GM23338 (cell line): ENCODE measurements at regions not wholly inside any gene's neighbourhood (a gene's known extent, or its start where the extent isn't known, plus 50 kb on each side); places are given as distances from the start of the nearest gene placed in this dataset.

Experiments used
- ATAC-seq: fragments of 200-7000 bp; cut with Tn5 transposase; 3 replicates; pipeline ENCODE4 v1.9.1; 2020
- DNase-seq: peaks from one replicate; pipeline ENCODE4 v3.0.0-alpha.2; 2015; ENCODE audit warnings: low spot score
- H2AFZ ChIP-seq: fragments of 200-600 bp; sonication (generic); 2 replicates; pipeline ENCODE4 v1.8.0; 2016; ENCODE audit warnings: antibody characterized with exemption, mild to moderate bottlenecking, moderate library complexity
- H3F3A ChIP-seq: fragments of 200-600 bp; sonication (generic); replicated peaks from 2 replicates; pipeline ENCODE4 v1.8.0; 2017; ENCODE audit warnings: antibody characterized with exemption, mixed run types, low read depth
- H3K27ac ChIP-seq: fragments of 200-600 bp; sonication (generic); 2 replicates; pipeline ENCODE4 v1.6.1; 2016; ENCODE audit warnings: low read depth
- H3K27me3 ChIP-seq: fragments of 200-600 bp; sonication (generic); 2 replicates; pipeline ENCODE4 v1.8.0; 2016; ENCODE audit warnings: mild to moderate bottlenecking, mixed run types, moderate library complexity; ENCODE audit not compliant: insufficient read depth
- H3K36me3 ChIP-seq: fragments of 200-600 bp; sonication (generic); 2 replicates; pipeline ENCODE4 v1.8.0; 2016; ENCODE audit warnings: mild to moderate bottlenecking; ENCODE audit not compliant: insufficient read depth
- H3K4me1 ChIP-seq: fragments of 200-600 bp; sonication (generic); 2 replicates; pipeline ENCODE4 v1.8.0; 2016; ENCODE audit warnings: mild to moderate bottlenecking, moderate library complexity; ENCODE audit not compliant: insufficient read depth
- H3K4me2 ChIP-seq: fragments of 200-600 bp; sonication (generic); 2 replicates; pipeline ENCODE4 v1.7.1; 2017; ENCODE audit warnings: mixed run types
- H3K4me3 ChIP-seq: fragments of 200-600 bp; sonication (generic); 2 replicates; pipeline ENCODE4 v1.6.1; 2016; ENCODE audit warnings: mixed run types
- H3K79me2 ChIP-seq: fragments of 200-600 bp; sonication (generic); replicated peaks from 2 replicates; pipeline ENCODE4 v1.8.0; 2017; ENCODE audit warnings: mild to moderate bottlenecking; ENCODE audit not compliant: insufficient read depth
- H3K9me2 ChIP-seq: fragments of 200-600 bp; sonication (generic); 2 replicates; pipeline ENCODE4 v1.8.0; 2017; ENCODE audit not compliant: insufficient read depth
- H4K20me1 ChIP-seq: fragments of 200-600 bp; sonication (generic); replicated peaks from 2 replicates; pipeline ENCODE4 v1.8.0; 2017; ENCODE audit warnings: mild to moderate bottlenecking; ENCODE audit not compliant: insufficient read depth
- H3K27ac Mint-ChIP-seq: 2 replicates; pipeline ENCODE4 v1.8.0; 2020; ENCODE audit warnings: inconsistent platforms, mild to moderate bottlenecking, moderate library complexity, mixed read lengths
- H3K27me3 Mint-ChIP-seq: 3 replicates; pipeline ENCODE4 v1.8.0; 2022; ENCODE audit warnings: low read depth, mild to moderate bottlenecking, moderate library complexity, mixed read lengths, inconsistent platforms; ENCODE audit not compliant: insufficient read depth, poor library complexity
- H3K36me3 Mint-ChIP-seq: 3 replicates; pipeline ENCODE4 v1.8.0; 2021; ENCODE audit warnings: low read depth, mild to moderate bottlenecking, inconsistent platforms, moderate library complexity, mixed read lengths
- H3K4me1 Mint-ChIP-seq: 3 replicates; pipeline ENCODE4 v1.8.0; 2020; ENCODE audit warnings: mild to moderate bottlenecking, inconsistent platforms, mixed read lengths
- H3K4me3 Mint-ChIP-seq: 3 replicates; pipeline ENCODE4 v1.8.0; 2021; ENCODE audit warnings: moderate library complexity, mild to moderate bottlenecking, inconsistent platforms, mixed read lengths
- H3K9me3 Mint-ChIP-seq: 3 replicates; pipeline ENCODE4 v1.8.0; 2020; ENCODE audit warnings: moderate library complexity, mild to moderate bottlenecking, inconsistent platforms, mixed read lengths
- CTCF ChIP-seq, 2 experiments: fragments of 200-600 bp in 1 of 2; sonication (generic) in 1 of 2; conservative IDR thresholded peaks; 2 replicates each; pipeline versions ENCODE4 v1.5.1 to v1.6.1; 2016 to 2017; ENCODE audit warnings: antibody characterized with exemption in 2 of 2, low read depth in 2 of 2, mild to moderate bottlenecking in 2 of 2, moderate library complexity in 1 of 2
- ETS1 ChIP-seq: IDR thresholded peaks from 2 replicates; pipeline ENCODE4 v1.6.1; 2016; ENCODE audit warnings: antibody characterized with exemption
- EZH2 ChIP-seq: fragments of 200-600 bp; sonication (generic); IDR thresholded peaks from one replicate; pipeline ENCODE4 v1.8.0; 2017; ENCODE audit warnings: antibody characterized with exemption, mild to moderate bottlenecking, low read depth; ENCODE audit not compliant: unreplicated experiment
- EZH2phosphoT487 ChIP-seq: fragments of 200-600 bp; sonication (generic); IDR thresholded peaks from one replicate; pipeline ENCODE4 v1.8.1; 2018; ENCODE audit warnings: antibody characterized with exemption; ENCODE audit not compliant: unreplicated experiment
- JUNB ChIP-seq: IDR thresholded peaks from one replicate; pipeline ENCODE4 v1.6.1; 2016; ENCODE audit warnings: antibody characterized with exemption; ENCODE audit not compliant: unreplicated experiment
- NANOG ChIP-seq: IDR thresholded peaks from 2 replicates; pipeline ENCODE4 v1.6.1; 2016; ENCODE audit warnings: antibody characterized with exemption, borderline replicate concordance
- POLR2AphosphoS5 ChIP-seq: IDR thresholded peaks from 2 replicates; pipeline ENCODE4 v1.6.1; 2016; ENCODE audit warnings: antibody characterized with exemption, low read depth
- REST ChIP-seq: IDR thresholded peaks from one replicate; pipeline ENCODE4 v1.6.1; 2018; ENCODE audit warnings: antibody characterized with exemption; ENCODE audit not compliant: unreplicated experiment
- STAT1 ChIP-seq: IDR thresholded peaks from one replicate; pipeline ENCODE4 v1.6.1; 2016; ENCODE audit warnings: antibody characterized with exemption; ENCODE audit not compliant: unreplicated experiment
- ZNF114 ChIP-seq: fragments of 250-450 bp; sonication (Bioruptor Pico); IDR thresholded peaks from 2 replicates; pipeline ENCODE4 v1.5.0; 2020; ENCODE audit warnings: mild to moderate bottlenecking, moderate library complexity
- ZNF331 ChIP-seq: fragments of 250-450 bp; sonication (Bioruptor Pico); IDR thresholded peaks from 2 replicates; pipeline ENCODE4 v1.5.0; 2020; ENCODE audit warnings: low read depth, mild to moderate bottlenecking, moderate library complexity
- ZNF462 ChIP-seq: fragments of 250-450 bp; sonication (Bioruptor Pico); IDR thresholded peaks from 2 replicates; pipeline ENCODE4 v1.5.0; 2020; ENCODE audit warnings: mild to moderate bottlenecking, moderate library complexity

- Mint-ChIP-seq H3K27me3 (no peaks in the 10 kb centered on the region), H3K27ac (no peak overlapping the region), H3K9me3 (no peaks in the 10 kb centered on the region), H3K4me3 (no peak overlapping the region), H3K4me1 (peaks cover 5% of the 10 kb centered on the region), H3K36me3 (peaks cover 9% of the 10 kb centered on the region)
- H4K20me1 ChIP-seq, result no peaks in the 10 kb centered on the region
- DNase-seq (no peak), ATAC-seq (no peak)
- H3K4me2 ChIP-seq, result no peak overlapping the region
- peaks cover 5% of the 10 kb centered on the region for H3K9me2 ChIP-seq
- H2AFZ ChIP-seq, result no peak overlapping the region
- TF ChIP-seq ZNF331 (CRISPR knock-in tag) (no peak), ZNF114 (CRISPR knock-in tag) (no peak), ETS1 (no peak), EZH2 (no peak), POLR2AphosphoS5 (no peak), JUNB (no peak), REST (no peak), CTCF (conservative IDR thresholded peaks at IDR 0.05; ENCODE audit: low read depth in 2 of 2) (no peak), STAT1 (no peak), EZH2phosphoT487 (no peak), NANOG (no peak), ZNF462 (no peak)
- no peaks in the 10 kb centered on the region for H3K4me1 ChIP-seq
- H3K27ac ChIP-seq, result no peak overlapping the region
- no peaks in the 10 kb centered on the region for H3F3A ChIP-seq
- H3K4me3 ChIP-seq, result no peak overlapping the region
- no peaks in the 10 kb centered on the region for H3K27me3 ChIP-seq
- no peaks in the 10 kb centered on the region for H3K79me2 ChIP-seq
- no peaks in the 10 kb centered on the region for H3K36me3 ChIP-seq
These were observed 189.3 kb upstream of the LRP1B start for GRCh38 chr2:142320067-142320466.
